ENCODE measurements at regions not wholly inside any gene's neighbourhood (a gene's known extent, or its start where the extent isn't known, plus 50 kb on each side); places are given as distances from the start of the nearest gene placed in this dataset.

- POLR2A ChIA-PET, result no interaction called here
- Mint-ChIP-seq H3K9me3 (ENCODE audit: unreplicated experiment) (peaks cover 25% of the 10 kb centered on the region), H3K4me3 (ENCODE audit: unreplicated experiment) (no peak overlapping the region), H3K4me1 (ENCODE audit: low read depth, unreplicated experiment) (no peaks in the 10 kb centered on the region), H3K27me3 (ENCODE audit: insufficient read depth, unreplicated experiment) (no peaks in the 10 kb centered on the region), H3K27ac (ENCODE audit: unreplicated experiment) (no peak overlapping the region), H3K36me3 (ENCODE audit: insufficient read depth, unreplicated experiment) (peaks cover 5% of the 10 kb centered on the region)
- H3K4me1 ChIP-seq, result peaks cover 11% of the 10 kb centered on the region
- CTCF ChIA-PET, result no interaction called here
- intact Hi-C loops (cut with micrococcal nuclease; ENCODE audit: unreplicated experiment), result loop anchor here (10.0 kb wide), 1 partner anchor 213 kb away; no protein-coding TSS in a partner anchor
- DNase-seq, result no peak
- peaks cover 9% of the 10 kb centered on the region; the same call in 1 of the 2 replicates for H3K9me3 ChIP-seq
- H3K27me3 ChIP-seq (replicated peaks; ENCODE audit: control insufficient read depth, insufficient read depth, low read length), result no peaks in the 10 kb centered on the region
- BruUV-seq (replicated peaks), result no TSS peak
- H3K36me3 ChIP-seq (ENCODE audit: control insufficient read depth, insufficient read depth, low read length), result no peaks in the 10 kb centered on the region
- no peak overlapping the region for H3K4me3 ChIP-seq (ENCODE audit: low read depth, low read length)
- TF ChIP-seq CTCF (IDR thresholded peaks at IDR 0.05; ENCODE audit: insufficient read depth in 1 of 2, low read depth in 1 of 2, low read length in 1 of 2, severe bottlenecking in 1 of 2, unreplicated experiment in 1 of 2), result no peak
These were observed 203.9 kb upstream of the HS3ST4 start for GRCh38 chr16:25487888-25488287.

GRCh38 chr16:25481636-25482035, 210.1 kb upstream of the HS3ST4 start:
- peaks cover 16% of the 10 kb centered on the region for H3K9me3 Mint-ChIP-seq (ENCODE audit: unreplicated experiment)
- H3K36me3 Mint-ChIP-seq (ENCODE audit: insufficient read depth, unreplicated experiment), result no peaks in the 10 kb centered on the region
- no peaks in the 10 kb centered on the region for H3K36me3 ChIP-seq (ENCODE audit: control insufficient read depth, insufficient read depth, low read length)
- CTCF ChIA-PET, result no interaction called here
- no peak for TF ChIP-seq CTCF (IDR thresholded peaks at IDR 0.05; ENCODE audit: insufficient read depth in 1 of 2, low read depth in 1 of 2, low read length in 1 of 2, severe bottlenecking in 1 of 2, unreplicated experiment in 1 of 2)
- POLR2A ChIA-PET, result no interaction called here
- H3K27me3 ChIP-seq (replicated peaks; ENCODE audit: control insufficient read depth, insufficient read depth, low read length), result no peaks in the 10 kb centered on the region
- no peak overlapping the region for H3K4me3 ChIP-seq (ENCODE audit: low read depth, low read length)
- H3K27ac Mint-ChIP-seq (ENCODE audit: unreplicated experiment), result peak overlapping the region; percentile 27
- H3K4me1 ChIP-seq, result peaks cover 17% of the 10 kb centered on the region
- DNase-seq, result peak; percentile 22 to 35
- no peaks in the 10 kb centered on the region for H3K27me3 Mint-ChIP-seq (ENCODE audit: insufficient read depth, unreplicated experiment)
- peaks cover 4% of the 10 kb centered on the region; the same call in 1 of the 2 replicates for H3K9me3 ChIP-seq
- peaks cover 12% of the 10 kb centered on the region for H3K4me1 Mint-ChIP-seq (ENCODE audit: low read depth, unreplicated experiment)
- BruUV-seq (replicated peaks), result no TSS peak
- intact Hi-C loops (cut with micrococcal nuclease; ENCODE audit: unreplicated experiment), result loop anchor here (10.0 kb wide), 1 partner anchor 207 kb away; no protein-coding TSS in a partner anchor
- no peak overlapping the region for H3K4me3 Mint-ChIP-seq (ENCODE audit: unreplicated experiment)

GRCh38 chr16:25478476-25478875, 213.3 kb upstream of the HS3ST4 start:
- no peak overlapping the region for H3K27ac Mint-ChIP-seq (ENCODE audit: unreplicated experiment)
- H3K4me1 ChIP-seq, result peaks cover 17% of the 10 kb centered on the region
- no peak overlapping the region for H3K4me3 ChIP-seq (ENCODE audit: low read depth, low read length)
- intact Hi-C loops (cut with micrococcal nuclease; ENCODE audit: unreplicated experiment), result no loop called here
- peaks cover 12% of the 10 kb centered on the region for H3K4me1 Mint-ChIP-seq (ENCODE audit: low read depth, unreplicated experiment)
- POLR2A ChIA-PET, result no interaction called here
- CTCF ChIA-PET, result no interaction called here
- no TSS peak for BruUV-seq (replicated peaks)
- H3K4me3 Mint-ChIP-seq (ENCODE audit: unreplicated experiment), result no peak overlapping the region
- no peak for TF ChIP-seq CTCF (IDR thresholded peaks at IDR 0.05; ENCODE audit: insufficient read depth in 1 of 2, low read depth in 1 of 2, low read length in 1 of 2, severe bottlenecking in 1 of 2, unreplicated experiment in 1 of 2)
- H3K9me3 Mint-ChIP-seq (ENCODE audit: unreplicated experiment), result peaks cover 6% of the 10 kb centered on the region
- no peaks in the 10 kb centered on the region for H3K36me3 Mint-ChIP-seq (ENCODE audit: insufficient read depth, unreplicated experiment)
- peaks cover under 1% of the 10 kb centered on the region; the same call in 1 of the 2 replicates for H3K9me3 ChIP-seq
- H3K27me3 Mint-ChIP-seq (ENCODE audit: insufficient read depth, unreplicated experiment), result no peaks in the 10 kb centered on the region
- H3K36me3 ChIP-seq (ENCODE audit: control insufficient read depth, insufficient read depth, low read length), result no peaks in the 10 kb centered on the region
- no peaks in the 10 kb centered on the region for H3K27me3 ChIP-seq (replicated peaks; ENCODE audit: control insufficient read depth, insufficient read depth, low read length)
- DNase-seq, result no peak

Measured in Caco-2 (cell line).